ENCODE measurements at regions not wholly inside any gene's neighbourhood (a gene's known extent, or its start where the extent isn't known, plus 50 kb on each side); places are given as distances from the start of the nearest gene placed in this dataset.

GRCh38 chr14:101171650-101172049 lies 268.1 kb upstream of the RTL1 start (continued):
- TF ChIP-seq MTF1 (CRISPR knock-in tag; IDR thresholded peaks at IDR 0.05) (no peak), HES4 (CRISPR knock-in tag; IDR thresholded peaks at IDR 0.05; ENCODE audit: borderline replicate concordance) (no peak), ZSCAN25 (CRISPR knock-in tag; IDR thresholded peaks at IDR 0.05) (no peak), ZNF749 (CRISPR knock-in tag; IDR thresholded peaks at IDR 0.05; ENCODE audit: borderline replicate concordance) (no peak), ZBTB42 (CRISPR knock-in tag; IDR thresholded peaks at IDR 0.05) (no peak), THRA (CRISPR knock-in tag; IDR thresholded peaks at IDR 0.05; ENCODE audit: borderline replicate concordance) (no peak)
- TF ChIP-seq, protein P1, sequence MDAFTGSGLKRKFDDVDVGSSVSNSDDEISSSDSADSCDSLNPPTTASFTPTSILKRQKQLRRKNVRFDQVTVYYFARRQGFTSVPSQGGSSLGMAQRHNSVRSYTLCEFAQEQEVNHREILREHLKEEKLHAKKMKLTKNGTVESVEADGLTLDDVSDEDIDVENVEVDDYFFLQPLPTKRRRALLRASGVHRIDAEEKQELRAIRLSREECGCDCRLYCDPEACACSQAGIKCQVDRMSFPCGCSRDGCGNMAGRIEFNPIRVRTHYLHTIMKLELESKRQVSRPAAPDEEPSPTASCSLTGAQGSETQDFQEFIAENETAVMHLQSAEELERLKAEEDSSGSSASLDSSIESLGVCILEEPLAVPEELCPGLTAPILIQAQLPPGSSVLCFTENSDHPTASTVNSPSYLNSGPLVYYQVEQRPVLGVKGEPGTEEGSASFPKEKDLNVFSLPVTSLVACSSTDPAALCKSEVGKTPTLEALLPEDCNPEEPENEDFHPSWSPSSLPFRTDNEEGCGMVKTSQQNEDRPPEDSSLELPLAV (CRISPR knock-in tag; conservative IDR thresholded peaks at IDR 0.05; ENCODE audit: low read depth), result no peak

GRCh38 chr14:101173698-101174521 lies 270.4 kb upstream of the RTL1 start:
- 11% methylated on average over 8 of the region's 9 CpGs for WGBS (ENCODE audit: low lambda C conversion rate)
- no peak overlapping the region for H3K4me3 ChIP-seq (replicated peaks in 1 of 3; ENCODE audit: insufficient read depth in 1 of 3, low read depth in 2 of 3, low read length in 3 of 3)
- TF ChIP-seq ZNF788 (CRISPR knock-in tag; IDR thresholded peaks at IDR 0.05; ENCODE audit: borderline replicate concordance) (no peak), ZZZ3 (CRISPR knock-in tag; IDR thresholded peaks at IDR 0.05; ENCODE audit: borderline replicate concordance) (no peak), HOXA5 (CRISPR knock-in tag; IDR thresholded peaks at IDR 0.05) (no peak), ZNF136 (CRISPR knock-in tag; IDR thresholded peaks at IDR 0.05; ENCODE audit: low read depth) (no peak), MXD1 (CRISPR knock-in tag; IDR thresholded peaks at IDR 0.05) (no peak), FOXK1 (CRISPR knock-in tag; IDR thresholded peaks at IDR 0.05; ENCODE audit: borderline replicate concordance, low read depth) (no peak), ZNF496 (CRISPR knock-in tag; IDR thresholded peaks at IDR 0.05; ENCODE audit: insufficient replicate concordance) (no peak)
- TF ChIP-seq, protein P2, sequence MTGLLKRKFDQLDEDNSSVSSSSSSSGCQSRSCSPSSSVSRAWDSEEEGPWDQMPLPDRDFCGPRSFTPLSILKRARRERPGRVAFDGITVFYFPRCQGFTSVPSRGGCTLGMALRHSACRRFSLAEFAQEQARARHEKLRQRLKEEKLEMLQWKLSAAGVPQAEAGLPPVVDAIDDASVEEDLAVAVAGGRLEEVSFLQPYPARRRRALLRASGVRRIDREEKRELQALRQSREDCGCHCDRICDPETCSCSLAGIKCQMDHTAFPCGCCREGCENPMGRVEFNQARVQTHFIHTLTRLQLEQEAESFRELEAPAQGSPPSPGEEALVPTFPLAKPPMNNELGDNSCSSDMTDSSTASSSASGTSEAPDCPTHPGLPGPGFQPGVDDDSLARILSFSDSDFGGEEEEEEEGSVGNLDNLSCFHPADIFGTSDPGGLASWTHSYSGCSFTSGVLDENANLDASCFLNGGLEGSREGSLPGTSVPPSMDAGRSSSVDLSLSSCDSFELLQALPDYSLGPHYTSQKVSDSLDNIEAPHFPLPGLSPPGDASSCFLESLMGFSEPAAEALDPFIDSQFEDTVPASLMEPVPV (CRISPR knock-in tag; IDR thresholded peaks at IDR 0.05), result no peak
- TF ChIP-seq, protein P3, sequence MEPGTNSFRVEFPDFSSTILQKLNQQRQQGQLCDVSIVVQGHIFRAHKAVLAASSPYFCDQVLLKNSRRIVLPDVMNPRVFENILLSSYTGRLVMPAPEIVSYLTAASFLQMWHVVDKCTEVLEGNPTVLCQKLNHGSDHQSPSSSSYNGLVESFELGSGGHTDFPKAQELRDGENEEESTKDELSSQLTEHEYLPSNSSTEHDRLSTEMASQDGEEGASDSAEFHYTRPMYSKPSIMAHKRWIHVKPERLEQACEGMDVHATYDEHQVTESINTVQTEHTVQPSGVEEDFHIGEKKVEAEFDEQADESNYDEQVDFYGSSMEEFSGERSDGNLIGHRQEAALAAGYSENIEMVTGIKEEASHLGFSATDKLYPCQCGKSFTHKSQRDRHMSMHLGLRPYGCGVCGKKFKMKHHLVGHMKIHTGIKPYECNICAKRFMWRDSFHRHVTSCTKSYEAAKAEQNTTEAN (CRISPR knock-in tag; conservative IDR thresholded peaks at IDR 0.05), result no peak

More at GRCh38 chr14:101173698-101174521, 270.4 kb upstream of the RTL1 start:
- Histone ChIP-seq H4K20me1 (ENCODE audit: insufficient read depth, low read length) (no peaks in the 10 kb centered on the region), H3K79me2 (ENCODE audit: insufficient read depth, low read length) (no peaks in the 10 kb centered on the region), H3K36me3 (replicated peaks in 1 of 2; ENCODE audit: control insufficient read depth in 1 of 2, insufficient read depth in 2 of 2, low read length in 2 of 2) (no peaks in the 10 kb centered on the region), H3K9me3 (ENCODE audit: low read length) (no peaks in the 10 kb centered on the region), H3K9ac (ENCODE audit: insufficient read depth, low read depth, low read length) (no peak overlapping the region), H3K27me3 (ENCODE audit: control insufficient read depth in 1 of 2, insufficient read depth in 2 of 2, low read length in 2 of 2) (peaks cover 0 to 31% of the 10 kb centered on the region in 2 experiments; a peak in 4 of 5 replicates), H3K27ac (ENCODE audit: extremely low read length, insufficient read depth, low read length) (no peak overlapping the region), H2AFZ (ENCODE audit: low read length) (no peak overlapping the region), H3K4me1 (ENCODE audit: insufficient read depth, low read length) (no peaks in the 10 kb centered on the region), H3K4me2 (ENCODE audit: low read depth, low read length) (no peak overlapping the region)
- POLR2A ChIA-PET, result no interaction called here
- intact Hi-C loops (cut with micrococcal nuclease; ENCODE audit: unreplicated experiment), result no loop called here
- BruUV-seq (replicated peaks), result no TSS peak
- DNase-seq (ENCODE audit: low spot score), result no peak
- CTCF ChIA-PET (ENCODE audit: low intra/inter-chr PET ratio, low total read pairs), result no interaction called here
- in situ Hi-C loops (cut with HindIII; ENCODE audit: extremely low pct_ligation_motif_present, low pct_unique_long_range_greater_than_20kb), result no loop called here
- FAIRE-seq, result no peak
- ATAC-seq, result no peak
